Activated T-cell treated with anti-CD3 and anti-CD28 coated beads, Interleukin-2, amount 50 U/mL, for 72 hours (primary cell): ENCODE measurements at regions not wholly inside any gene's neighbourhood (a gene's known extent, or its start where the extent isn't known, plus 50 kb on each side); places are given as distances from the start of the nearest gene placed in this dataset.

Source experiments
- ATAC-seq, 2 donors: fragments of 150-1000 bp; cut with Tn5 transposase; replicated peaks in 1 of 2; 2 replicates each; pipeline ENCODE4 v1.10.0; 2021; ENCODE audit warnings: moderate library complexity in 2 of 2, mild to moderate bottlenecking in 1 of 2
- DNase-seq, 2 donors: peaks; one replicate each; pipeline ENCODE4 v3.0.0; 2021 to 2022; ENCODE audit warnings: mixed read lengths in 1 of 2
- H3K27ac Mint-ChIP-seq: one replicate; pipeline ENCODE4 v1.8.0; 2022; ENCODE audit warnings: mild to moderate bottlenecking, moderate library complexity, mixed read lengths
- H3K27me3 Mint-ChIP-seq: one replicate; pipeline ENCODE4 v1.8.0; 2022; ENCODE audit warnings: low read depth, mixed read lengths
- H3K36me3 Mint-ChIP-seq, 2 donors: one replicate each; pipeline ENCODE4 v1.8.0; 2022; ENCODE audit warnings: mixed read lengths in 2 of 2, mild to moderate bottlenecking in 1 of 2; ENCODE audit not compliant: insufficient read depth in 2 of 2
- H3K4me1 Mint-ChIP-seq: one replicate; pipeline ENCODE4 v1.8.0; 2022; ENCODE audit warnings: low read depth, mixed read lengths
- H3K4me3 Mint-ChIP-seq, 2 donors: one replicate each; pipeline ENCODE4 v1.8.0; 2022; ENCODE audit warnings: mild to moderate bottlenecking in 2 of 2, mixed read lengths in 2 of 2, moderate library complexity in 2 of 2
- H3K9me3 Mint-ChIP-seq, 2 donors: one replicate each; pipeline ENCODE4 v1.8.0; 2022; ENCODE audit warnings: mixed read lengths in 2 of 2

DNA sequence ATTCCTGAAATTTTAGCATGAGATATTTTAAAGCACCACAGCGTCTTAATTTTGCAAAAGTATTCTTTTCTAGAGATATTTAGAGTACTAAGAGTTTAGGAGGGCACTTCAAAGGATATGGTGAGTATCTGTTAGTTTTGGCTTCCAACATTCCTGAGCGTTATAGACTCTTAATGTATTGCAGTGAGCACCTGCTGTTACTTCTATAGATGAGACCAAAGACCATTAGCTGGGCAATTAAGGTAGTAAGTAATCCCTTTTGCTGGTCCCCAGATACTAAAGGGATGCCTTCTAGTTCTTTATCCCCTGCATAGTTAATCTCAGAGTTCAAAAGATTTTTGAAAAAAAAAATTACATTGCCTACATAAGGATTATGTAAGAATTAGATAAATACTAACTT is 975.6 kb downstream of the GALC start:
- Mint-ChIP-seq H3K27ac (no peak overlapping the region), H3K27me3 (no peaks in the 10 kb centered on the region), H3K4me1 (no peaks in the 10 kb centered on the region), H3K9me3 (peaks cover 2 to 6% of the 10 kb centered on the region in 2 donors), H3K4me3 (no peak overlapping the region), H3K36me3 (no peaks in the 10 kb centered on the region)
- no peak for ATAC-seq
- DNase-seq = no peak

- no peak for DNase-seq
- H3K36me3 Mint-ChIP-seq = no peaks in the 10 kb centered on the region
- no peak for ATAC-seq
- peaks cover 4 to 6% of the 10 kb centered on the region in 2 donors for H3K9me3 Mint-ChIP-seq
- no peaks in the 10 kb centered on the region for H3K4me1 Mint-ChIP-seq
- H3K4me3 Mint-ChIP-seq = no peak overlapping the region
- no peak overlapping the region for H3K27ac Mint-ChIP-seq
- no peaks in the 10 kb centered on the region for H3K27me3 Mint-ChIP-seq
Observed at GRCh38 chr14:87014856-87015255, 978.1 kb downstream of the GALC start.

- H3K27ac Mint-ChIP-seq = no peak overlapping the region
- ATAC-seq = no peak
- no peaks in the 10 kb centered on the region for H3K36me3 Mint-ChIP-seq
- H3K4me1 Mint-ChIP-seq = no peaks in the 10 kb centered on the region
- no peak for DNase-seq
- H3K4me3 Mint-ChIP-seq = no peak overlapping the region
- H3K9me3 Mint-ChIP-seq = peaks cover 4 to 6% of the 10 kb centered on the region in 2 donors
- H3K27me3 Mint-ChIP-seq = no peaks in the 10 kb centered on the region
Observed at GRCh38 chr14:87013583-87013982, 979.4 kb downstream of the GALC start.

GRCh38 chr14:87008965-87009364 is 984.0 kb downstream of the GALC start:
- no peaks in the 10 kb centered on the region for H3K4me1 Mint-ChIP-seq
- ATAC-seq = no peak
- H3K27ac Mint-ChIP-seq = no peak overlapping the region
- DNase-seq = no peak
- H3K9me3 Mint-ChIP-seq = peaks cover 7 to 9% of the 10 kb centered on the region in 2 donors
- H3K4me3 Mint-ChIP-seq = no peak overlapping the region
- H3K36me3 Mint-ChIP-seq = no peaks in the 10 kb centered on the region
- no peaks in the 10 kb centered on the region for H3K27me3 Mint-ChIP-seq

DNA sequence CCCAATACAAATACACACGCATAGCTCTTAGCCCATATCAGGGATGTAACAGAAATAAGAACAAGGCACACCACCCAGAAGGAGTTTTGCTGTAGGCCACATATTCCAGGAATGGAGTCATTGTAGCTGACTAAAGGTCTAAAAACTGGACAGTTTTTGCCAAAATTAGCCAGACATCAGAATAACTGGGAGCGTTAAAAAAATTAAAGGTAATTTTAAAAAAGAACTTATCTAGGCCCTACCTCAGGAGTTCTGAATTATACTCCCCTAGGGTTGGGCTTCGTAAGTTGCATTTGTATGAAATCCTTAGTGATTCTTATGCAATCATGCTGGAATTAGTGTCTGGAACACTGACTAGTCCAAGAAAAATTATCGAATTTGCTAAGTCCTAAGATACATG is 987.7 kb downstream of the GALC start:
- DNase-seq (no peak), ATAC-seq (no peak)
- Mint-ChIP-seq H3K4me3 (no peak overlapping the region), H3K27me3 (no peaks in the 10 kb centered on the region), H3K4me1 (no peaks in the 10 kb centered on the region), H3K27ac (no peak overlapping the region), H3K9me3 (peaks cover 5 to 7% of the 10 kb centered on the region in 2 donors), H3K36me3 (no peaks in the 10 kb centered on the region)

DNA sequence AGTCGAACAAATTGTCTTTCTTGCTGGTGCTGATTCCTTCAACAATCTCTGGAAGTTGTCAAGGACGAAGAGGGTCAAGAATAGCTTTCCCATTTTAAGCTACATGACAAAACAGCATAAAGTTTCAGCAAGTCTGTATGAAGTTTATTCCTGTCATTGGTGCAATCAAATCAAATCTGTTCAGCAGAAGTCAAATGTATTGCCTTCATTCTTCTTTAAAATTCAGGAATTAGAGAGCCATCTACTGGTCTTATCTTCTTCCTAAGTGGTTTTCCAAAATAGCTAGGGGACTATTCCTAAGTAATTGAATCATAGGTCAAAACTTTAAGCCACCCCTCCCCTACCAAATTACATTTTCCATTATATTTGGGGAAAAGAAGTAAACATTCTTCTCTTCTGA is 990.2 kb downstream of the GALC start:
- Mint-ChIP-seq H3K4me1 (no peaks in the 10 kb centered on the region), H3K27me3 (no peaks in the 10 kb centered on the region), H3K4me3 (no peak overlapping the region), H3K27ac (no peak overlapping the region), H3K36me3 (no peaks in the 10 kb centered on the region), H3K9me3 (peaks cover 5 to 8% of the 10 kb centered on the region in 2 donors)
- no peak for ATAC-seq
- DNase-seq = no peak

DNA sequence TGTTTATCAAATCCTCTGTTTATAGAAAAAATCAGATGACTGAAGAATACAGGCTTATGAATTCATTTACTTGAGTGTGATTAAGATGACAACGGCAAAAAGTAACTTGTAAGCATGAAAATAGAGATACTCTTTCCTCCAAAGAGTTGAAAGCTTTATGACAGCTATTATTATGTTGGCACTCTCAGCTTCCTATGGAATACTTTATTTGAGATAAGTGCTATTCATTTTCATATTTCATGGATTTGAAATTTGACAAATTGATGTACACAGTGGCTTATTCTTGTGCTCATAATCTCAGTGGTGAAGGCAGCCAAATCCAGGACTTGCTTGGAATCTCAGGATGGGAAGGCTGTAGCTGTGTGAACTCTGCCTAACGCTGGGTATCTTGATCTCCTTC is 991.6 kb downstream of the GALC start:
- Mint-ChIP-seq H3K27ac (no peak overlapping the region), H3K27me3 (no peaks in the 10 kb centered on the region), H3K4me3 (no peak overlapping the region), H3K9me3 (peaks cover 2 to 5% of the 10 kb centered on the region in 2 donors), H3K4me1 (no peaks in the 10 kb centered on the region), H3K36me3 (no peaks in the 10 kb centered on the region)
- ATAC-seq = no peak
- DNase-seq = no peak

GRCh38 chr14:87000081-87000480 is 992.9 kb downstream of the GALC start:
- Mint-ChIP-seq H3K27ac (no peak overlapping the region), H3K4me1 (no peaks in the 10 kb centered on the region), H3K9me3 (peaks cover under 1 to 4% of the 10 kb centered on the region in 2 donors), H3K36me3 (no peaks in the 10 kb centered on the region), H3K4me3 (no peak overlapping the region), H3K27me3 (no peaks in the 10 kb centered on the region)
- no peak for ATAC-seq
- DNase-seq = no peak

DNA sequence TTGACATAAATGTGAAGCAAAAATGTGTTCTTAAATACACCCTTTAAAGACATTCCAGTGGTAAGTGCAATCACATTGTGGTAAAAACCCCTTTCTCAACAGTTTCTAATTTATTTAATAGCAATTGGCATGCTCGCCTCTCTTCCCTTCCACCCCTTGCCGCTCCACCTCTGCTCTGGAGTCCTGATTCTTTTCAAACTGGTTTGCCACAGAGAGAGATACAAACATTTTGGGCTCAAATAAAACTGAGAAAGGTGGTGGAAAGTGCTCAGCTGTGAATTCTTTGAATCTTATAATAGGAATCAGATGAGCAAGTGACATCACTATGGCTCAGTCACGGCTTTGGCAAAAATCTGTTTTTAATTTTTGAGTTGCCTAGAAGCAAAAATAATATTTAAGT is 993.9 kb downstream of the GALC start:
- H3K27me3 Mint-ChIP-seq = no peaks in the 10 kb centered on the region
- ATAC-seq (no peak), DNase-seq (no peak)
- H3K36me3 Mint-ChIP-seq = no peaks in the 10 kb centered on the region
- no peak overlapping the region for H3K27ac Mint-ChIP-seq
- H3K4me1 Mint-ChIP-seq = no peaks in the 10 kb centered on the region
- no peak overlapping the region for H3K4me3 Mint-ChIP-seq
- peaks cover 0 to 1% of the 10 kb centered on the region in 2 donors for H3K9me3 Mint-ChIP-seq

DNA sequence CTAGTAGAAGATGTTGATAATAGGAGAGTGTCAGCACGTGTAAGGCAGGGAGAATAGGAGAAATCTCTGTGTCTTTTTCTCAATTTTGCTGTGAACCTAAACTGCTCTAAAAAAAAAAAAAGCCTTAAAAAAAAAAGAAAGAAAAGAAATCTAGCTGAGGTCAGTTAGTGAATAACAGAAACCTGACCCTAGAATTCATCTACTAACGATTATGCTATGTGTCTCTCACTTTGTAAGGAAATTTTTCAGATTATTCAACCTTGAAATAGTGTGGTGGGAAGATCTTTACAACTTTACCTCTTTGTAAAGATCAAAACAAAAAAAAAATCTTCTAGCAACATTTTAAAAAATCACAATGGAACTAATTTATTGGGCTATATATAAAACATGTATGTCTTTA is 995.7 kb downstream of the GALC start:
- Mint-ChIP-seq H3K27me3 (no peaks in the 10 kb centered on the region), H3K27ac (no peak overlapping the region), H3K36me3 (no peaks in the 10 kb centered on the region), H3K4me1 (no peaks in the 10 kb centered on the region), H3K9me3 (peaks cover 0 to 1% of the 10 kb centered on the region in 2 donors), H3K4me3 (no peak overlapping the region)
- DNase-seq (no peak), ATAC-seq (no peak)

GRCh38 chr14:86990396-86990795 is 1002.6 kb downstream of the GALC start:
- Mint-ChIP-seq H3K36me3 (no peaks in the 10 kb centered on the region), H3K4me1 (no peaks in the 10 kb centered on the region), H3K27me3 (no peaks in the 10 kb centered on the region), H3K27ac (no peak overlapping the region), H3K4me3 (no peak overlapping the region), H3K9me3 (peaks cover 0 to 2% of the 10 kb centered on the region in 2 donors)
- ATAC-seq = no peak
- no peak for DNase-seq

DNA sequence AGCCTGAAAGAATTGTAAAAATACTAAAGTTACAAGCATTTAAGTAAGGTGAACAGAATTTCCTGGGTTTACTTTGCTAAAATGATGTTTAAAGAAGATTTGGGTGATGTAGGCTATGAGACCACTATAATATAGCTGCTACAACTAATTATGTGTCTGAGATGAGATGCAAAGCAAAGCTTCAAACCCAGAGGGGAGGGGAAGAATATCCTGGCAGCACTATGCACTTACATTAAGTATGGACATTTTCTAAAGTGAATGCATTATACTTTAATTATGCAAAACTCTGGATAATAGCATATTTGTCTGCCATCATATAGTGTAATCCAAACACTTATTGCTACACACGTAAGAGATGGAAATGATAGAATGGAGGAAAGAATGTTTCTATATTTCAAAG is 1003.7 kb downstream of the GALC start:
- no peak overlapping the region for H3K4me3 Mint-ChIP-seq
- H3K27ac Mint-ChIP-seq = no peak overlapping the region
- H3K27me3 Mint-ChIP-seq = no peaks in the 10 kb centered on the region
- DNase-seq = no peak
- H3K36me3 Mint-ChIP-seq = no peaks in the 10 kb centered on the region
- peaks cover 0 to 2% of the 10 kb centered on the region in 2 donors for H3K9me3 Mint-ChIP-seq
- H3K4me1 Mint-ChIP-seq = no peaks in the 10 kb centered on the region
- no peak for ATAC-seq

GRCh38 chr14:86987966-86988365 is 1005.0 kb downstream of the GALC start:
- DNase-seq (no peak), ATAC-seq (no peak)
- no peaks in the 10 kb centered on the region for H3K36me3 Mint-ChIP-seq
- H3K4me1 Mint-ChIP-seq = no peaks in the 10 kb centered on the region
- peaks cover 0 to 2% of the 10 kb centered on the region in 2 donors for H3K9me3 Mint-ChIP-seq
- no peaks in the 10 kb centered on the region for H3K27me3 Mint-ChIP-seq
- no peak overlapping the region for H3K4me3 Mint-ChIP-seq
- H3K27ac Mint-ChIP-seq = no peak overlapping the region

DNA sequence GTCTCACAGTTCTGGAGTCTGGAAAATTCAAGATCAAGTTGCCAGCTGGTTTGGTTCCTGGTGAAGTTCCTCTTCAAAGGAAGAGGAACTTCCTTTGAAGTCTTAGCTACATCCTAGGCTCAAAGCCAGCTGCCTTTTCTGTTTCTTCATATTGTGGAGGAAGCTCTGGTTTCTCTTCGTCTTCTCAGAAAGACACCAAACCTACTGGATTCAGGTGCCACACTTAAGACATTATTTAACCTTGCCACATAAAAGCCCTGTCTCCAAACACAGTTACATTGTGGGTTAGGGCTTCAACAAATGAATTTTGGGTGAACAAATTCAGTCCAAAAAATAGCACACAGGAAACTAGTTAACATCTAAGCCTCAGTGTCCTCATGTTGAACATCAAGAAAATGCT is 1019.8 kb downstream of the GALC start:
- Mint-ChIP-seq H3K27me3 (no peaks in the 10 kb centered on the region), H3K27ac (no peak overlapping the region), H3K4me1 (no peaks in the 10 kb centered on the region), H3K36me3 (peaks cover 2 to 4% of the 10 kb centered on the region in 2 donors), H3K4me3 (no peak overlapping the region), H3K9me3 (peaks cover 12 to 19% of the 10 kb centered on the region in 2 donors)
- ATAC-seq (no peak), DNase-seq (no peak)
